Astrocyte (in vitro differentiated cells and primary cell): ENCODE measurements at regions not wholly inside any gene's neighbourhood (a gene's known extent, or its start where the extent isn't known, plus 50 kb on each side); places are given as distances from the start of the nearest gene placed in this dataset.
"Not testable (repeated sequence)": the region's sequence is repeated elsewhere in the genome, so short reads cannot be mapped to it uniquely, and the experiment has no call there.

Source experiments
- DNase-seq: peaks from one replicate; pipeline ENCODE4 v3.0.0-alpha.2; 2010; ENCODE audit warnings: low read depth
- FAIRE-seq: peaks from 2 replicates; lab custom pipeline; 2011; peaks lifted over from hg19 to GRCh38; lab: Jason Lieb, UNC
- H2AFZ ChIP-seq: 2 replicates; pipeline ENCODE4 v1.6.0; 2012; ENCODE audit warnings: low read depth, low read length, inconsistent platforms
- H3K27ac ChIP-seq: 2 replicates; pipeline ENCODE4 v1.5.1; 2011; ENCODE audit warnings: low read depth, low read length, inconsistent platforms
- H3K27me3 ChIP-seq: 2 replicates; pipeline ENCODE4 v1.6.0; 2011; ENCODE audit warnings: low read length, inconsistent platforms; ENCODE audit not compliant: insufficient read depth
- H3K36me3 ChIP-seq: 2 replicates; pipeline ENCODE4 v1.5.1; 2011; ENCODE audit warnings: low read length, inconsistent platforms; ENCODE audit not compliant: insufficient read depth
- H3K4me1 ChIP-seq: 2 replicates; pipeline ENCODE4 v1.5.1; 2011; ENCODE audit warnings: low read length, inconsistent platforms; ENCODE audit not compliant: insufficient read depth
- H3K4me2 ChIP-seq: 2 replicates; pipeline ENCODE4 v1.6.0; 2012; ENCODE audit warnings: low read length, inconsistent platforms
- H3K4me3 ChIP-seq: 2 replicates; pipeline ENCODE4 v1.5.1; 2011; ENCODE audit warnings: low read depth, mild to moderate bottlenecking, low read length, inconsistent platforms; ENCODE audit not compliant: insufficient read depth
- H3K79me2 ChIP-seq: 2 replicates; pipeline ENCODE4 v1.6.0; 2012; ENCODE audit warnings: mild to moderate bottlenecking, low read length, inconsistent platforms; ENCODE audit not compliant: insufficient read depth
- H3K9ac ChIP-seq: 2 replicates; pipeline ENCODE4 v1.6.0; 2012; ENCODE audit warnings: mild to moderate bottlenecking, low read length, inconsistent platforms
- H3K9me3 ChIP-seq: 2 replicates; pipeline ENCODE4 v1.5.1; 2012; ENCODE audit warnings: low read depth, mild to moderate bottlenecking, low read length, inconsistent platforms; ENCODE audit not compliant: insufficient read depth
- H4K20me1 ChIP-seq: 2 replicates; pipeline ENCODE4 v1.6.0; 2012; ENCODE audit warnings: low read length, inconsistent platforms; ENCODE audit not compliant: insufficient read depth
- H3K27ac Mint-ChIP-seq: one replicate; pipeline ENCODE4 v1.8.0; 2021; ENCODE audit warnings: mild to moderate bottlenecking, mixed read lengths; ENCODE audit not compliant: unreplicated experiment
- H3K27me3 Mint-ChIP-seq: one replicate; pipeline ENCODE4 v1.8.0; 2021; ENCODE audit warnings: low read depth, mixed read lengths; ENCODE audit not compliant: unreplicated experiment
- H3K36me3 Mint-ChIP-seq: one replicate; pipeline ENCODE4 v1.8.0; 2021; ENCODE audit warnings: low read depth, mixed read lengths; ENCODE audit not compliant: unreplicated experiment
- H3K4me1 Mint-ChIP-seq: one replicate; pipeline ENCODE4 v1.8.0; 2021; ENCODE audit warnings: low read depth, mixed read lengths; ENCODE audit not compliant: unreplicated experiment
- H3K4me3 Mint-ChIP-seq: one replicate; pipeline ENCODE4 v1.8.0; 2021; ENCODE audit warnings: mild to moderate bottlenecking, moderate library complexity, mixed read lengths; ENCODE audit not compliant: unreplicated experiment
- H3K9me3 Mint-ChIP-seq: one replicate; pipeline ENCODE4 v1.8.0; 2021; ENCODE audit warnings: mild to moderate bottlenecking, mixed read lengths; ENCODE audit not compliant: unreplicated experiment
- EZH2 ChIP-seq: IDR thresholded peaks from 2 replicates; pipeline ENCODE4 v1.6.1; 2012; ENCODE audit warnings: mild to moderate bottlenecking, low read length, inconsistent platforms; ENCODE audit not compliant: insufficient read depth
- TF ChIP-seq, protein P1 (sequence below): IDR thresholded peaks from 2 replicates; pipeline ENCODE4 v1.5.1; 2011; ENCODE audit warnings: low read depth, mild to moderate bottlenecking, inconsistent platforms, low read length, moderate library complexity; ENCODE audit not compliant: insufficient read depth

DNA sequence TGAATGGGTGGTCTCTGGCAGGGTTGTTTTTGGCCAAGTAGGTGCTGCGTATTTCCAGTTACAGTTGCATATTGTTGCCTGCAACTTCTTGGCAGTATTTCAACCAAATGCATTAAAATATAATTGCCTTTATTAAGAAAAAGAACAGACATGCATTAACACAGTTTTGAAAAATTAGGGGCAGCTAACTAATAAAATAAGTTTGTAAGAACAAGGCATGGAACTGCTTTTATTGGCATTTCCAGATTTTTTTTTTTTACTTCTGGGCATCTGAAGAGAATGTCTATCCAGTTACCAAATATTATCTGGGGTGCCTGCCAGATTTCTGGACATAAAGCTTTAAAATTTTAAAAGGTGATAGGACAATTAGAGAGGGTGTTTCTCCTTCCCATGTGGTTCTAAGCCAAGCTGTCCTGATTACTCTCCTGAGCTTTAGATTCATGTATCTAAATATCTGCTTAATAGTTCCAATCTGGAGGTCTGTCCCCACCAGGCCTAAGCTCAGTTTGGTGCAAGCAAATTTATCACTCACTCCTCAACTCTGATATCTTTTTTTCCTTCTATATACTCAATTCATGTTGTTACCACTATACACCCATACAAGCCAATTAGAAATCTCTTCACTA is 553.3 kb upstream of the USP24 start:
- Histone ChIP-seq H3K79me2 (no peaks in the 10 kb centered on the region), H4K20me1 (no peaks in the 10 kb centered on the region), H3K4me3 (no peak overlapping the region), H3K27me3 (no peaks in the 10 kb centered on the region), H3K4me1 (no peaks in the 10 kb centered on the region), H3K4me2 (no peak overlapping the region), H2AFZ (no peak overlapping the region), H3K9me3 (no peaks in the 10 kb centered on the region), H3K27ac (no peak overlapping the region), H3K36me3 (no peaks in the 10 kb centered on the region), H3K9ac (no peak overlapping the region)
- DNase-seq (no peak), FAIRE-seq (no peak)
- TF ChIP-seq, protein P1, sequence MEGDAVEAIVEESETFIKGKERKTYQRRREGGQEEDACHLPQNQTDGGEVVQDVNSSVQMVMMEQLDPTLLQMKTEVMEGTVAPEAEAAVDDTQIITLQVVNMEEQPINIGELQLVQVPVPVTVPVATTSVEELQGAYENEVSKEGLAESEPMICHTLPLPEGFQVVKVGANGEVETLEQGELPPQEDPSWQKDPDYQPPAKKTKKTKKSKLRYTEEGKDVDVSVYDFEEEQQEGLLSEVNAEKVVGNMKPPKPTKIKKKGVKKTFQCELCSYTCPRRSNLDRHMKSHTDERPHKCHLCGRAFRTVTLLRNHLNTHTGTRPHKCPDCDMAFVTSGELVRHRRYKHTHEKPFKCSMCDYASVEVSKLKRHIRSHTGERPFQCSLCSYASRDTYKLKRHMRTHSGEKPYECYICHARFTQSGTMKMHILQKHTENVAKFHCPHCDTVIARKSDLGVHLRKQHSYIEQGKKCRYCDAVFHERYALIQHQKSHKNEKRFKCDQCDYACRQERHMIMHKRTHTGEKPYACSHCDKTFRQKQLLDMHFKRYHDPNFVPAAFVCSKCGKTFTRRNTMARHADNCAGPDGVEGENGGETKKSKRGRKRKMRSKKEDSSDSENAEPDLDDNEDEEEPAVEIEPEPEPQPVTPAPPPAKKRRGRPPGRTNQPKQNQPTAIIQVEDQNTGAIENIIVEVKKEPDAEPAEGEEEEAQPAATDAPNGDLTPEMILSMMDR = no peak
- TF ChIP-seq EZH2 = no peak
- Mint-ChIP-seq H3K27ac (no peak overlapping the region), H3K27me3 (no peaks in the 10 kb centered on the region), H3K4me3 (no peak overlapping the region), H3K4me1 (no peaks in the 10 kb centered on the region), H3K36me3 (no peaks in the 10 kb centered on the region), H3K9me3 (peaks cover 3% of the 10 kb centered on the region)

DNA sequence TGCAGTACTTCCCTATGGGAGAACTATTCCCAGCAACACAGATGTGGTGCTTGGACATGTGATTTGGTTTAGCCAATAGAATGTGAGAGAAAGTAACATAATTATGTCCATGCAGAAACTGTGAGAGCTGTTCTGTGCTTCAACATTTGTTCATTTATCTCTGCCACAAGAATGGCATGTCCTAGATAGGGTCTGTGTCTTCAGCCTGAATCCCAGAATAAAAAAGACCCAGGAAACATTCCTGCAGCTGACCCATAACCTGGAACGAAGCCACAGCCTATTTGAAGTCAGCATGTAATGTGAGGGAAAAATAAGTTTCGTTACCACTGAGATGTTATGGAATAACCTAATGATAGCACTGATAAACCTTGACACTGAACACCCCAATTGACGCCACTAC is 552.0 kb upstream of the USP24 start:
- Histone ChIP-seq H3K9me3 (no peaks in the 10 kb centered on the region), H3K36me3 (no peaks in the 10 kb centered on the region), H3K27me3 (no peaks in the 10 kb centered on the region), H3K9ac (no peak overlapping the region), H3K4me1 (no peaks in the 10 kb centered on the region), H3K27ac (no peak overlapping the region), H3K4me2 (no peak overlapping the region), H2AFZ (no peak overlapping the region), H3K79me2 (no peaks in the 10 kb centered on the region), H4K20me1 (no peaks in the 10 kb centered on the region), H3K4me3 (no peak overlapping the region)
- Mint-ChIP-seq H3K4me1 (no peaks in the 10 kb centered on the region), H3K36me3 (no peaks in the 10 kb centered on the region), H3K9me3 (peaks cover 3% of the 10 kb centered on the region), H3K27ac (no peak overlapping the region), H3K4me3 (no peak overlapping the region), H3K27me3 (peaks cover 2% of the 10 kb centered on the region)
- FAIRE-seq = no peak
- no peak for DNase-seq
- TF ChIP-seq EZH2 = no peak
- TF ChIP-seq, protein P1 = no peak

DNA sequence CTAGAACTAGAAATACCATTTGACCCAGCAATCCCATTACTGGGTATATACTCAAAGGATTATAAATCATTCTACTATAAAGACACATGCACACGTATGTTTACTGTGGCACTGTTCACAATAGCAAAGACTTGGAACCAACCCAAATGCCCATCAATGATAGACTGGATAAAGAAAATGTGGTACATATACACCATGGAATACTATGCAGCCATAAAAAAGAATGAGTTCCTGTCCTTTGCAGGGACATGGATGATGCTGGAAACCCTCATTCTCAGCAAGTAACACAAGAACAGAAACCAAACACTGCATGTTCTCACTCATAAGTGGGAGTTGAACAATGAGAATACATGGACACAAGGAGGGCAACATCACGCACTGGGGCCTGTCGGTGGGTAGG is 550.3 kb upstream of the USP24 start:
- H4K20me1 ChIP-seq, H3K4me3 Mint-ChIP-seq, H3K36me3 ChIP-seq, H3K27ac Mint-ChIP-seq, H3K9me3 ChIP-seq, H3K4me3 ChIP-seq, H3K36me3 Mint-ChIP-seq, H3K4me2 ChIP-seq, DNase-seq, H3K9ac ChIP-seq, H3K79me2 ChIP-seq, H2AFZ ChIP-seq, H3K27me3 ChIP-seq, H3K9me3 Mint-ChIP-seq, H3K27me3 Mint-ChIP-seq, H3K4me1 Mint-ChIP-seq, H3K4me1 ChIP-seq, FAIRE-seq, H3K27ac ChIP-seq: not testable (repeated sequence)
